Left lobe of liver (tissue), 2 donors: ENCODE measurements at regions not wholly inside any gene's neighbourhood (a gene's known extent, or its start where the extent isn't known, plus 50 kb on each side); places are given as distances from the start of the nearest gene placed in this dataset.
"Not testable (repeated sequence)": the region's sequence is repeated elsewhere in the genome, so short reads cannot be mapped to it uniquely, and the experiment has no call there.

Experiments
- ATAC-seq: fragments of 200-7000 bp; cut with Tn5 transposase; one replicate; pipeline ENCODE4 v1.9.1; 2020; ENCODE audit warnings: mild to moderate bottlenecking, moderate library complexity
- DNase-seq: peaks from one replicate; pipeline ENCODE4 v3.0.0-alpha.2; 2020; ENCODE audit warnings: low spot score
- donor health status: DM: no; HTN: no; CAD: no; lungs with moderate emphysema.
- donor health status: DM: no; HTN: yes; CAD: no.

- DNase-seq: no peak
- no peak for ATAC-seq
Measured at GRCh38 chr5:106408141-106408540, 1262.6 kb downstream of the EFNA5 start.

GRCh38 chr5:106401561-106401960, 1269.2 kb downstream of the EFNA5 start:
- DNase-seq: no peak
- ATAC-seq: no peak

GRCh38 chr5:106399391-106399790, 1271.3 kb downstream of the EFNA5 start:
- ATAC-seq (no peak), DNase-seq (no peak)

- ATAC-seq: no peak
Measured at GRCh38 chr5:106397700-106398099, 1273.0 kb downstream of the EFNA5 start.

GRCh38 chr5:106393276-106393675, 1277.5 kb downstream of the EFNA5 start:
- DNase-seq (no peak), ATAC-seq (no peak)

More at GRCh38 chr5:106397700-106398099, 1273.0 kb downstream of the EFNA5 start:
- no peak for DNase-seq

DNA sequence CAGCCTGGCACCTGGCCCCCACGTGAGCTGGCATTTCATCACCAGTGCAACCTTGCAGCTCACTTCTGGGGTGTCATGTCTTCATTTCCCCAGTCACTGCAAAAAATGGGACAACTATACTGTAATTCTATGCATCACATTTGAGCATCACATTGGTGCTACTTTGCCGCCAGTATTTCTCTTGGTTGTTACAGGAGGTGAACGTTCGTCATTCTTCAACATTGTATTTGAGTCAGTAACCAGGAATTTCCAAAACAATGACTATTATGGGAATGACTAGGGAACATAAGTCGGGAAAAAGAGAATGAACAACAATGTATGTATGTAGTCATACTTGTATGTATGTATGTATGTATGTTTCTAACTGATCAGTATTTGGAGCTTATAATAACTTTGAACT, 1278.0 kb downstream of the EFNA5 start:
- ATAC-seq (no peak), DNase-seq (no peak)

DNA sequence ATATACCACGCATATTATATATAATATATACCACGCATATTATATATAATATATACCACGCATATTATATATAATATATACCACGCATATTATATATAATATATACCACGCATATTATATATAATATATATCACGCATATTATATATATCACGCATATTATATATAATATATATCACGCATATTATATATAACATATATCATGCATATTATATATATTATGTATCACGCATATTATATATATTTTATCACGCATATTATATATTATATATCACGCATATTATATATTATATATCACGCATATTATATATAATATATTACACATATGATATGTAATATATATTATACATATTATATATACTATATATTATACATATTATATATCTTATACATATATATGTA, 1283.0 kb downstream of the EFNA5 start:
- DNase-seq, ATAC-seq: not testable (repeated sequence)

DNA sequence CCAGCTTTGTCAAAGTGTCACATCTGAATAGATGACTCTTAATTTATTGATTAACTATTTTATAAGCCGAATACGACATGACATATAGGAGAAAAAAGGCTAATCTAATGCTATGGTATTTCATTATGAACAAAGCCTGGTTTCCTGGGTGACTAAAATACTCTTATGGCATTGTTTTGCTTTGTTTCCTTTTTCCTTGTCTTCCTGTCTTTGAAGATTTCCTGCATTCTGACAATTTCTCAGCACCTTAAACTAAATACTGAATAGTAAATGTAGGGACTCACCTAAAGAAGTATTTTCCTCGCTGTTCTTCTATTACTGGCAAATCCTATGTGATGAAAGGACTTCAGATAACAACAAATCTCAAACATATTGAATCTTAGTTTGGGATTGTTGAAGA, 1284.5 kb downstream of the EFNA5 start:
- ATAC-seq (no peak), DNase-seq (no peak)

DNA sequence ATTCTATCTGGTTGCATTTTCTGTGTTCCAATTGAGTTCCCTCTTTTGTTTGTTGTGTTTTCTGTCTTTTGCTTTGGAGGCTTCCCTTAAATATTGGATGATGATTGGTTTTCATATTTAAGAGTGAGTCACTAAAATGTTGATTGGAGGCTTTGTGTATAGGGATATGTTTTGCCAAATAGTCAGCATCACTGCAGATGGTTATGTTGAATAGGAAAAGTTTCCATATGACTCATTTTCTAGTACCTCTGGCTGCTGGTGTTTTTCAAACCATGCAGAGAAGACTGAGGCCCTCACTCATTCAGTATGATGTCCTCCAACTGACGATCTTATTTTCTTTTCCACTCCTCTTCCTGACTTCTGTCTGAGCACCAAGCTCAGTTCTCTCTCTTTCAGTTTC, 1290.0 kb downstream of the EFNA5 start:
- no peak for ATAC-seq

GRCh38 chr5:106376522-106376921, 1294.2 kb downstream of the EFNA5 start:
- ATAC-seq (no peak), DNase-seq (no peak)

More for the DNA sequence above, 1290.0 kb downstream of the EFNA5 start:
- DNase-seq: no peak

DNA sequence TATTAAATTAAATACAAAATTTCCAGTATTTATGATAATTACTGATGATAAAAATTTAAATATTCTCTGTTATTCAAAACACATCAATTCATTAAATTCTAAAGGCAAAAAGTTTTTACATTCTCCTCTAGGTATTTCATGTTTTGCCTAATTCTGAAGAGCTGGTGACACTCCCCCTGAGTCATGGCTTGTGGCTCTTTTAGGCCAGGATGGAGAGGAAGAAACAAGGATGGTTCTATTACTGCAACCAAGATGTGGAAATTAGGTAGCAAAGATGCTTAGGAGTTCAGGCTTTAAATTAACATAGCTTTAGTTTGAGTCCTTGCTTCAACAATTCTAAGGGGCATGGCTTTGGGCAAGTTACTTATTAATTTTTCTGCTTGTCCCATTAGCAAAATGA, 1295.8 kb downstream of the EFNA5 start:
- DNase-seq (no peak), ATAC-seq (no peak)

DNA sequence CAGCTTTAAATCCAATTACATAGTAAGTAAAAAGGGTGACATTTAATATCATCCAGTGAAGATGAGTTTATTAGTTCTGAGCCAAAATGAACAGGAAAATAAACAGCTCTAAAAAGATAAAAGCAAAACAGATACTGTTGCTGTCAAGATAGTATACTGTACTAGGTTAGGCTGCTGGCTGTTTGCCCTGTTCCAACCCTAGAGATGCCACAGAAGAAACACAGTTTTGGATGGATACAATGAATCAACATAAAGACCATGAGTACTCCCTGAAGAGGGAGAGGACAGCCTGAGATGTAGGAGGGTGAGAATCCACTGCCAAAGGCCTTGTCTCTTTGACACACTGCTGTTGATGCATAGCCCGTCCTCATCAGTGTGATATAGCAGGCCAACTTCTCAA, 1302.7 kb downstream of the EFNA5 start:
- ATAC-seq: no peak
- no peak for DNase-seq

DNA sequence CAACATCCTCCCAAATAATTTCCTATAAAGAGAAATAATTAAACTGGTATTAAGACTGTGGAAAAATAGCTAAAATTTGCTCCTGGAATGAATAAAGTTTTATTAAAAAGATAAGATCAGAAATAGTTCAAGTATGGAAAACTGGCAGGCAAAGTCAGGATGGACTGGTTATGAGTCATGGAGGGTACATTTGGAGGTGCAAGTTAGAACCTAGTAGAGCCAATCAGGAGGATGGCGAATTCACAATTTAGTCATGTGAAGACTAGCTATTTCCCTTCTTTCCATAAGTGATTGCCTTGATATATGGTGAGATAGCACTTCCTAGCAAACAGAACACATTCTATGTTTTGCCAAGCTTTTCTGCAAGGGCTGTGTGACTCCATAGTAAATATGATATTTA, 1303.5 kb downstream of the EFNA5 start:
- ATAC-seq (no peak), DNase-seq (no peak)

DNA sequence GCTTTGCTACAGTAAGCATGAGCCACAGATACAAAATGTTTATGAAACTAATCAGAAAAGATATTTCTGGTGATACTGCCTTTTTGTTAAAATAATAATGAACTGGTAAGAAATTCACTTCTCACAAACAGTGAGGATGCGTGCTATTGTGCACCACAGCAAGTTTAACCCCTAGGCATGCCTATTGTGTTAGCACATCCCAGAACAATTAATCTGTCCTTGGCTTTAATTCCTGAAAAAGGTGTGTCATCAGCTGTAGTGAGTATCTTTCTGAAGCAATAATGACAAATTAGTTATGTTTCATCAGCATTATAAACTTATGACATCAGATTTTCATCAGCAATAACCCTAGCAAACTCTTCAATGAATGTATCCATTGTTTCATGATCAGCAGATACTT, 1307.2 kb downstream of the EFNA5 start:
- DNase-seq: no peak
- no peak for ATAC-seq

GRCh38 chr5:106361905-106362304, 1308.8 kb downstream of the EFNA5 start:
- DNase-seq: no peak
- no peak for ATAC-seq

- ATAC-seq (no peak), DNase-seq (no peak)
Measured at GRCh38 chr5:106331415-106331814, 1339.3 kb downstream of the EFNA5 start.

- DNase-seq (no peak), ATAC-seq (no peak)
Measured at GRCh38 chr5:106324356-106324755, 1346.4 kb downstream of the EFNA5 start.

DNA sequence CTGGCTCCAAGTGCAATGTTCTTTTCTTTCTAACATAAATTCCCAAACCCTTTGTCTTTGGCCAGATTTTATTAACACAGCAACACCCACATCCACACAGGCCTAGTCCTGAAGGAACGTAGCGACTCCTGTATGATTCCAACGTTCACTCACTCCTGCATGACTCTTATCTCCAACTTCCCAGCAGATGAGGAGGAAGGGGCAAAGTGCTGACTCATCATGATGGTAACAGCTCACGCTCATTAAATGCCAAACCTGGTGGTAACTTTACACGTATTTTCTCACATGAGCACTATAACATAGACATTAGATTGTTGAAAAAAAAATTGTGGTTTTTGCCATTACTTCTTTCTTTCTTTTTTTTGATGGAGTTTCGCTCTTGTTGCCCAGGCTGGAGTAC, 1349.5 kb downstream of the EFNA5 start:
- no peak for ATAC-seq
- no peak for DNase-seq

GRCh38 chr5:106314221-106314824, 1356.4 kb downstream of the EFNA5 start:
- DNase-seq (no peak), ATAC-seq (no peak)

- no peak for DNase-seq
Measured at GRCh38 chr5:106312360-106312759, 1358.4 kb downstream of the EFNA5 start.

DNA sequence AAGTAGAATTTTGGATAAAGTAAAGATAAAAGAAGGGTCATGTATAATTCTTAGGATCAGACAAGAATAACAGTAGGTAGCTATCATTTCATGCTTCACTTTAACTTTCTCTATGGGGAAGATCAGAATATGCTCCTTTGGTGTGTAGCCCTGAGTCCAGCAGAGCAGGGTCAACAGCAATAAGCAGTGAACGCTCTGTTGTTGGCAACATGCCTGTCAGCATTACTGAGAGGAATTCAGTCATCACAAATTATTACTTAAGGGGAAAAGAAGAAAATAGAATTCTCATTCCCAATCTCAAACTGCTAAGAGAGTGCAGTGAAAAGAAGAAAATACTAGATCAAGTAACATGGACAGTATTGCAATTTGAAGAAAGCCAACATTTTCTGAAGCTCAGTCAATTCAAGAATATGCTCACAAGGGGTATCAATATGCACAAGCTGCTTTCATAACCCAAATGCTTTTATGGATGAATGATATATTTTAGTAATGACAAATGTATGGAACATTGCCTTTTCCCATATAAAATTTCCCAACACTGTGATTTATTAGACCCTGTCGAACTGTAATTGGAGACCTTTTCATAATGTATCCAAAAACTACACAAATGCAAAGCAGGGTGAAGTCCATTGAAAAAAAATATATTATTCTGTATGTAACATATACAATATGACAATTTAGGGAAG, 1359.4 kb downstream of the EFNA5 start:
- ATAC-seq (no peak), DNase-seq (no peak)

More at GRCh38 chr5:106312360-106312759, 1358.4 kb downstream of the EFNA5 start:
- ATAC-seq: no peak

DNA sequence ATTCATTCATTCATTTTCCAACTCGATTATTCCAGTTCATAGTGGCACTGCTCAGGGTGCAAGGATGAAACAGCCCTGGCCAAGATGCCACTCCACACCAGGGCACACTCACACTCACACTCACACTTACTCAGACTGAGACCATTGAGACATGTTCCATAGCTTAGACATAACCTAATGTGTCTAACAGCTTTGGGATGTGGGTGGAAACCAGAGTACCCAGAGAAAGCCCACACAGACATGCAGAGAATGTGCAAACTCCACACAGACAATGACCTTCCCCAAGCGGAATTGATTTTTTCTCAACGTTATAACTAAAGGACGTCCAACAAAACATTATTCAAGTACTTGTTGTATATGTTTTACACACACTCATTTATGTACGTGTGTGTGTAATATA, 1363.5 kb downstream of the EFNA5 start:
- ATAC-seq (no peak), DNase-seq (no peak)
